ENCODE measurements at regions not wholly inside any gene's neighbourhood (a gene's known extent, or its start where the extent isn't known, plus 50 kb on each side); places are given as distances from the start of the nearest gene placed in this dataset.

GRCh38 chr18:22872900-22873537 is 60.1 kb upstream of the RBBP8 start:
- Histone ChIP-seq H3K4me1 (ENCODE audit: insufficient read depth, low read length) (no peaks in the 10 kb centered on the region), H4K20me1 (ENCODE audit: insufficient read depth, low read length) (no peaks in the 10 kb centered on the region), H3K9ac (ENCODE audit: low read depth, low read length) (no peak overlapping the region), H3K79me2 (ENCODE audit: insufficient read depth, low read length) (no peaks in the 10 kb centered on the region), H3K36me3 (ENCODE audit: insufficient read depth, low read length) (no peaks in the 10 kb centered on the region), H3K9me3 (ENCODE audit: insufficient read depth, low read length, severe bottlenecking) (no peaks in the 10 kb centered on the region), H3K27me3 (ENCODE audit: insufficient read depth, low read length, poor library complexity) (no peaks in the 10 kb centered on the region), H2AFZ (ENCODE audit: low read depth, low read length) (peak overlapping the region; percentile 7; the same call in 1 of the 2 replicates), H3K27ac (ENCODE audit: low read length) (no peak overlapping the region), H3K4me2 (ENCODE audit: insufficient read depth, low read length) (no peak overlapping the region), H3K4me3 (ENCODE audit: low read depth in 1 of 2, low read length in 2 of 2) (no peak overlapping the region)
- TF ChIP-seq EZH2 (IDR thresholded peaks at IDR 0.05; ENCODE audit: borderline replicate concordance, low read depth, low read length, severe bottlenecking) (no peak), CTCF (IDR thresholded peaks at IDR 0.05; ENCODE audit: borderline replicate concordance, extremely low read depth, low read length, poor library complexity, severe bottlenecking) (no peak)
- DNase-seq, result no peak
- peak; percentile 39; the same call in 1 of the 3 replicates for ATAC-seq (ENCODE audit: insufficient read depth, low read depth)

- no peak overlapping the region for H3K27ac ChIP-seq (ENCODE audit: low read length)
- H3K4me2 ChIP-seq (ENCODE audit: insufficient read depth, low read length), result no peak overlapping the region
- H3K9me3 ChIP-seq (ENCODE audit: insufficient read depth, low read length, severe bottlenecking), result no peaks in the 10 kb centered on the region
- H3K9ac ChIP-seq (ENCODE audit: low read depth, low read length), result no peak overlapping the region
- TF ChIP-seq CTCF (IDR thresholded peaks at IDR 0.05; ENCODE audit: borderline replicate concordance, extremely low read depth, low read length, poor library complexity, severe bottlenecking), result no peak
- TF ChIP-seq EZH2 (IDR thresholded peaks at IDR 0.05; ENCODE audit: borderline replicate concordance, low read depth, low read length, severe bottlenecking), result no peak
- no peak for DNase-seq
- H3K27me3 ChIP-seq (ENCODE audit: insufficient read depth, low read length, poor library complexity), result no peaks in the 10 kb centered on the region
- H3K36me3 ChIP-seq (ENCODE audit: insufficient read depth, low read length), result no peaks in the 10 kb centered on the region
- no peak for ATAC-seq (ENCODE audit: insufficient read depth, low read depth)
- no peak overlapping the region for H2AFZ ChIP-seq (ENCODE audit: low read depth, low read length)
- H4K20me1 ChIP-seq (ENCODE audit: insufficient read depth, low read length), result no peaks in the 10 kb centered on the region
- no peaks in the 10 kb centered on the region for H3K4me1 ChIP-seq (ENCODE audit: insufficient read depth, low read length)
- H3K4me3 ChIP-seq (ENCODE audit: low read depth in 1 of 2, low read length in 2 of 2), result no peak overlapping the region
- no peaks in the 10 kb centered on the region for H3K79me2 ChIP-seq (ENCODE audit: insufficient read depth, low read length)
Measured at GRCh38 chr18:22879293-22879692, 53.8 kb upstream of the RBBP8 start.

- TF ChIP-seq EZH2 (IDR thresholded peaks at IDR 0.05; ENCODE audit: borderline replicate concordance, low read depth, low read length, severe bottlenecking) (no peak), CTCF (IDR thresholded peaks at IDR 0.05; ENCODE audit: borderline replicate concordance, extremely low read depth, low read length, poor library complexity, severe bottlenecking) (no peak)
- Histone ChIP-seq H3K9ac (ENCODE audit: low read depth, low read length) (no peak overlapping the region), H3K4me3 (ENCODE audit: low read depth in 1 of 2, low read length in 2 of 2) (no peak overlapping the region), H3K27me3 (ENCODE audit: insufficient read depth, low read length, poor library complexity) (no peaks in the 10 kb centered on the region), H3K9me3 (ENCODE audit: insufficient read depth, low read length, severe bottlenecking) (peaks cover 6% of the 10 kb centered on the region), H3K79me2 (ENCODE audit: insufficient read depth, low read length) (no peaks in the 10 kb centered on the region), H3K4me2 (ENCODE audit: insufficient read depth, low read length) (no peak overlapping the region), H4K20me1 (ENCODE audit: insufficient read depth, low read length) (no peaks in the 10 kb centered on the region), H3K36me3 (ENCODE audit: insufficient read depth, low read length) (no peaks in the 10 kb centered on the region), H3K27ac (ENCODE audit: low read length) (no peak overlapping the region), H2AFZ (ENCODE audit: low read depth, low read length) (no peak overlapping the region), H3K4me1 (ENCODE audit: insufficient read depth, low read length) (no peaks in the 10 kb centered on the region)
- no peak for ATAC-seq (ENCODE audit: insufficient read depth, low read depth)
- DNase-seq, result no peak
Measured at GRCh38 chr18:22882084-22882483, 51.0 kb upstream of the RBBP8 start.

Measured in DND-41 (cell line).